ENCODE measurements at regions not wholly inside any gene's neighbourhood (a gene's known extent, or its start where the extent isn't known, plus 50 kb on each side); places are given as distances from the start of the nearest gene placed in this dataset.
"Not testable (repeated sequence)": the region's sequence is repeated elsewhere in the genome, so short reads cannot be mapped to it uniquely, and the experiment has no call there.

- DNase-seq, result no peak
Observed at GRCh38 chrX:128754130-128754529, 701.9 kb upstream of the ACTRT1 start.

- DNase-seq, result no peak
Observed at GRCh38 chrX:128739539-128739938, 687.3 kb upstream of the ACTRT1 start.

GRCh38 chrX:128728943-128729342, 676.7 kb upstream of the ACTRT1 start:
- DNase-seq, result no peak

GRCh38 chrX:128717635-128718578, 665.7 kb upstream of the ACTRT1 start:
- DNase-seq, result no peak

- DNase-seq, result no peak
Observed at GRCh38 chrX:128714425-128714824, 662.2 kb upstream of the ACTRT1 start.

GRCh38 chrX:128699716-128700285, 647.6 kb upstream of the ACTRT1 start:
- DNase-seq, result no peak

- DNase-seq, result no peak
Observed at GRCh38 chrX:128698573-128699181, 646.5 kb upstream of the ACTRT1 start.

GRCh38 chrX:128691872-128692271, 639.7 kb upstream of the ACTRT1 start:
- no peak for DNase-seq

- DNase-seq, result no peak
Observed at GRCh38 chrX:128685387-128685786, 633.2 kb upstream of the ACTRT1 start.

- no peak for DNase-seq
Observed at GRCh38 chrX:128676651-128677050, 624.4 kb upstream of the ACTRT1 start.

- DNase-seq, result not testable (repeated sequence)
Observed at GRCh38 chrX:128674326-128675086, 622.3 kb upstream of the ACTRT1 start.

- no peak for DNase-seq
Observed at GRCh38 chrX:128664211-128664610, 612.0 kb upstream of the ACTRT1 start.

- no peak for DNase-seq
Observed at GRCh38 chrX:128653524-128654060, 601.4 kb upstream of the ACTRT1 start.

GRCh38 chrX:128650326-128650725, 598.1 kb upstream of the ACTRT1 start:
- DNase-seq, result no peak

GRCh38 chrX:128634754-128635153, 582.6 kb upstream of the ACTRT1 start:
- DNase-seq, result no peak

GRCh38 chrX:128623361-128623760, 571.2 kb upstream of the ACTRT1 start:
- DNase-seq, result no peak

- DNase-seq, result no peak
Observed at GRCh38 chrX:128622296-128622695, 570.1 kb upstream of the ACTRT1 start.

- no peak for DNase-seq
Observed at GRCh38 chrX:128619490-128619889, 567.3 kb upstream of the ACTRT1 start.

- DNase-seq, result no peak
Observed at GRCh38 chrX:128616933-128617332, 564.7 kb upstream of the ACTRT1 start.

- not testable (repeated sequence) for DNase-seq
Observed at GRCh38 chrX:128606817-128607216, 554.6 kb upstream of the ACTRT1 start.

GRCh38 chrX:128606357-128606756, 554.2 kb upstream of the ACTRT1 start:
- not testable (repeated sequence) for DNase-seq

GRCh38 chrX:128601706-128602105, 549.5 kb upstream of the ACTRT1 start:
- DNase-seq, result no peak

GRCh38 chrX:128599632-128600031, 547.4 kb upstream of the ACTRT1 start:
- DNase-seq, result no peak

Data from activated CD4-positive, alpha-beta T cell treated with anti-CD3 and anti-CD28 coated beads, Interleukin-2, amount 50 U/mL, for 16 hours (primary cell).